ENCODE measurements at regions not wholly inside any gene's neighbourhood (a gene's known extent, or its start where the extent isn't known, plus 50 kb on each side); places are given as distances from the start of the nearest gene placed in this dataset.

GRCh38 chr9:124205686-124206352 lies 51.9 kb upstream of the NEK6 start:
- no peak overlapping the region for H3K27ac ChIP-seq
- no peaks in the 10 kb centered on the region for H3K4me1 ChIP-seq
- TF ChIP-seq POLR2A (IDR thresholded peaks at IDR 0.05) (no peak), POLR2AphosphoS5 (IDR thresholded peaks at IDR 0.05) (no peak), CTCF (IDR thresholded peaks at IDR 0.05) (no peak)
- no peaks in the 10 kb centered on the region for H3K36me3 ChIP-seq
- no peak overlapping the region for H3K4me3 ChIP-seq
- H3K27me3 ChIP-seq = no peaks in the 10 kb centered on the region
- DNase-seq (ENCODE audit: low spot score in 2 of 2) = no peak
- intact Hi-C loops (cut with DNase I; ENCODE audit: low total_unique reads) = loop anchor here (1.0 kb wide), 1 partner anchor 21 kb away; no protein-coding TSS in a partner anchor
- peaks cover 0 to 7% of the 10 kb centered on the region in 2 donors for H3K9me3 ChIP-seq

GRCh38 chr9:124206391-124206790 lies 51.4 kb upstream of the NEK6 start:
- DNase-seq (ENCODE audit: low spot score in 2 of 2) = no peak
- TF ChIP-seq POLR2AphosphoS5 (IDR thresholded peaks at IDR 0.05) (no peak), POLR2A (IDR thresholded peaks at IDR 0.05) (no peak), CTCF (IDR thresholded peaks at IDR 0.05) (no peak)

More at GRCh38 chr9:124206391-124206790, 51.4 kb upstream of the NEK6 start:
- H3K9me3 ChIP-seq = peaks cover 0 to 7% of the 10 kb centered on the region in 2 donors
- no peaks in the 10 kb centered on the region for H3K36me3 ChIP-seq
- H3K4me3 ChIP-seq = no peak overlapping the region
- H3K4me1 ChIP-seq = no peaks in the 10 kb centered on the region
- intact Hi-C loops (cut with DNase I; ENCODE audit: low total_unique reads) = loop anchor here (1.0 kb wide), 1 partner anchor 21 kb away; no protein-coding TSS in a partner anchor
- no peak overlapping the region for H3K27ac ChIP-seq
- no peaks in the 10 kb centered on the region for H3K27me3 ChIP-seq

Data from breast epithelium (tissue), 4 donors.